ENCODE measurements at regions not wholly inside any gene's neighbourhood (a gene's known extent, or its start where the extent isn't known, plus 50 kb on each side); places are given as distances from the start of the nearest gene placed in this dataset.

DNA sequence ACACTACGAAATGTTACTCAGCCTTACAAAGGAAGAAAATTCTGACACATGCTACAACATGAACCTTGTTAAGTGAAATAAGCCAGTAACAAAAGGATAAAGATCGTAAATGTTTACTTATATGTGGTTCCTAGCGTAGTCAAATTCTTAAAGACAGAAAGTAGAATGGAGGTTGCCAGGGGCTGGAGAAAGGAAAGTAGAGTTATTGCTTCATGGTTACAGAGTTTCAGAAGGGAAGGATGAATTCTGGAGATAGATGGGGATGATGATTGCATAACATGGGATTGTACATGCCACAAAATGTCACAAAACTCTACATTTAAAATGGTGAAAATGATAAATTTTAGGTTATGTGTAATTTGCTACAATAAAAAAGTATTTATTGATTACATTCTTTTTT is 103.8 kb downstream of the CHD9NB start:
- TF ChIP-seq YY1 (tag by site-specific recombination; IDR thresholded peaks at IDR 0.05) (no peak), TCF7L2 (IDR thresholded peaks at IDR 0.05; ENCODE audit: borderline replicate concordance, low read depth, low read length) (no peak)
- TF ChIP-seq, protein P1, sequence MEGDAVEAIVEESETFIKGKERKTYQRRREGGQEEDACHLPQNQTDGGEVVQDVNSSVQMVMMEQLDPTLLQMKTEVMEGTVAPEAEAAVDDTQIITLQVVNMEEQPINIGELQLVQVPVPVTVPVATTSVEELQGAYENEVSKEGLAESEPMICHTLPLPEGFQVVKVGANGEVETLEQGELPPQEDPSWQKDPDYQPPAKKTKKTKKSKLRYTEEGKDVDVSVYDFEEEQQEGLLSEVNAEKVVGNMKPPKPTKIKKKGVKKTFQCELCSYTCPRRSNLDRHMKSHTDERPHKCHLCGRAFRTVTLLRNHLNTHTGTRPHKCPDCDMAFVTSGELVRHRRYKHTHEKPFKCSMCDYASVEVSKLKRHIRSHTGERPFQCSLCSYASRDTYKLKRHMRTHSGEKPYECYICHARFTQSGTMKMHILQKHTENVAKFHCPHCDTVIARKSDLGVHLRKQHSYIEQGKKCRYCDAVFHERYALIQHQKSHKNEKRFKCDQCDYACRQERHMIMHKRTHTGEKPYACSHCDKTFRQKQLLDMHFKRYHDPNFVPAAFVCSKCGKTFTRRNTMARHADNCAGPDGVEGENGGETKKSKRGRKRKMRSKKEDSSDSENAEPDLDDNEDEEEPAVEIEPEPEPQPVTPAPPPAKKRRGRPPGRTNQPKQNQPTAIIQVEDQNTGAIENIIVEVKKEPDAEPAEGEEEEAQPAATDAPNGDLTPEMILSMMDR (tag by site-specific recombination; IDR thresholded peaks at IDR 0.05), result no peak
- TF ChIP-seq, protein P2, sequence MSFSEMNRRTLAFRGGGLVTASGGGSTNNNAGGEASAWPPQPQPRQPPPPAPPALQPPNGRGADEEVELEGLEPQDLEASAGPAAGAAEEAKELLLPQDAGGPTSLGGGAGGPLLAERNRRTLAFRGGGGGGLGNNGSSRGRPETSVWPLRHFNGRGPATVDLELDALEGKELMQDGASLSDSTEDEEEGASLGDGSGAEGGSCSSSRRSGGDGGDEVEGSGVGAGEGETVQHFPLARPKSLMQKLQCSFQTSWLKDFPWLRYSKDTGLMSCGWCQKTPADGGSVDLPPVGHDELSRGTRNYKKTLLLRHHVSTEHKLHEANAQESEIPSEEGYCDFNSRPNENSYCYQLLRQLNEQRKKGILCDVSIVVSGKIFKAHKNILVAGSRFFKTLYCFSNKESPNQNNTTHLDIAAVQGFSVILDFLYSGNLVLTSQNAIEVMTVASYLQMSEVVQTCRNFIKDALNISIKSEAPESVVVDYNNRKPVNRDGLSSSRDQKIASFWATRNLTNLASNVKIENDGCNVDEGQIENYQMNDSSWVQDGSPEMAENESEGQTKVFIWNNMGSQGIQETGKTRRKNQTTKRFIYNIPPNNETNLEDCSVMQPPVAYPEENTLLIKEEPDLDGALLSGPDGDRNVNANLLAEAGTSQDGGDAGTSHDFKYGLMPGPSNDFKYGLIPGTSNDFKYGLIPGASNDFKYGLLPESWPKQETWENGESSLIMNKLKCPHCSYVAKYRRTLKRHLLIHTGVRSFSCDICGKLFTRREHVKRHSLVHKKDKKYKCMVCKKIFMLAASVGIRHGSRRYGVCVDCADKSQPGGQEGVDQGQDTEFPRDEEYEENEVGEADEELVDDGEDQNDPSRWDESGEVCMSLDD (tag by site-specific recombination; IDR thresholded peaks at IDR 0.05), result no peak
- TF ChIP-seq, protein P3, sequence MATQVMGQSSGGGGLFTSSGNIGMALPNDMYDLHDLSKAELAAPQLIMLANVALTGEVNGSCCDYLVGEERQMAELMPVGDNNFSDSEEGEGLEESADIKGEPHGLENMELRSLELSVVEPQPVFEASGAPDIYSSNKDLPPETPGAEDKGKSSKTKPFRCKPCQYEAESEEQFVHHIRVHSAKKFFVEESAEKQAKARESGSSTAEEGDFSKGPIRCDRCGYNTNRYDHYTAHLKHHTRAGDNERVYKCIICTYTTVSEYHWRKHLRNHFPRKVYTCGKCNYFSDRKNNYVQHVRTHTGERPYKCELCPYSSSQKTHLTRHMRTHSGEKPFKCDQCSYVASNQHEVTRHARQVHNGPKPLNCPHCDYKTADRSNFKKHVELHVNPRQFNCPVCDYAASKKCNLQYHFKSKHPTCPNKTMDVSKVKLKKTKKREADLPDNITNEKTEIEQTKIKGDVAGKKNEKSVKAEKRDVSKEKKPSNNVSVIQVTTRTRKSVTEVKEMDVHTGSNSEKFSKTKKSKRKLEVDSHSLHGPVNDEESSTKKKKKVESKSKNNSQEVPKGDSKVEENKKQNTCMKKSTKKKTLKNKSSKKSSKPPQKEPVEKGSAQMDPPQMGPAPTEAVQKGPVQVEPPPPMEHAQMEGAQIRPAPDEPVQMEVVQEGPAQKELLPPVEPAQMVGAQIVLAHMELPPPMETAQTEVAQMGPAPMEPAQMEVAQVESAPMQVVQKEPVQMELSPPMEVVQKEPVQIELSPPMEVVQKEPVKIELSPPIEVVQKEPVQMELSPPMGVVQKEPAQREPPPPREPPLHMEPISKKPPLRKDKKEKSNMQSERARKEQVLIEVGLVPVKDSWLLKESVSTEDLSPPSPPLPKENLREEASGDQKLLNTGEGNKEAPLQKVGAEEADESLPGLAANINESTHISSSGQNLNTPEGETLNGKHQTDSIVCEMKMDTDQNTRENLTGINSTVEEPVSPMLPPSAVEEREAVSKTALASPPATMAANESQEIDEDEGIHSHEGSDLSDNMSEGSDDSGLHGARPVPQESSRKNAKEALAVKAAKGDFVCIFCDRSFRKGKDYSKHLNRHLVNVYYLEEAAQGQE (tag by site-specific recombination; IDR thresholded peaks at IDR 0.05), result no peak
- TF ChIP-seq, protein P4, sequence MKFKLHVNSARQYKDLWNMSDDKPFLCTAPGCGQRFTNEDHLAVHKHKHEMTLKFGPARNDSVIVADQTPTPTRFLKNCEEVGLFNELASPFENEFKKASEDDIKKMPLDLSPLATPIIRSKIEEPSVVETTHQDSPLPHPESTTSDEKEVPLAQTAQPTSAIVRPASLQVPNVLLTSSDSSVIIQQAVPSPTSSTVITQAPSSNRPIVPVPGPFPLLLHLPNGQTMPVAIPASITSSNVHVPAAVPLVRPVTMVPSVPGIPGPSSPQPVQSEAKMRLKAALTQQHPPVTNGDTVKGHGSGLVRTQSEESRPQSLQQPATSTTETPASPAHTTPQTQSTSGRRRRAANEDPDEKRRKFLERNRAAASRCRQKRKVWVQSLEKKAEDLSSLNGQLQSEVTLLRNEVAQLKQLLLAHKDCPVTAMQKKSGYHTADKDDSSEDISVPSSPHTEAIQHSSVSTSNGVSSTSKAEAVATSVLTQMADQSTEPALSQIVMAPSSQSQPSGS (tag by site-specific recombination; IDR thresholded peaks at IDR 0.05; ENCODE audit: low read depth), result no peak

Measured in HEK293 (cell line).